Type B pancreatic cell (in vitro differentiated cells): ENCODE measurements at regions not wholly inside any gene's neighbourhood (a gene's known extent, or its start where the extent isn't known, plus 50 kb on each side); places are given as distances from the start of the nearest gene placed in this dataset.

Source experiments
- DNase-seq: peaks from one replicate; pipeline ENCODE4 v3.0.0; 2021; ENCODE audit warnings: mixed read lengths; ENCODE audit not compliant: unreplicated experiment; ENCODE audit errors: extremely low spot score
- H3K27ac Mint-ChIP-seq: 2 replicates; pipeline ENCODE4 v1.8.0; 2021; ENCODE audit warnings: mild to moderate bottlenecking, mixed read lengths
- H3K27me3 Mint-ChIP-seq: 2 replicates; pipeline ENCODE4 v1.8.0; 2021; ENCODE audit warnings: mixed read lengths
- H3K36me3 Mint-ChIP-seq: 2 replicates; pipeline ENCODE4 v1.8.0; 2021; ENCODE audit warnings: mixed read lengths
- H3K4me1 Mint-ChIP-seq: one replicate; pipeline ENCODE4 v1.8.0; 2021; ENCODE audit warnings: mixed read lengths; ENCODE audit not compliant: unreplicated experiment
- H3K4me3 Mint-ChIP-seq: 2 replicates; pipeline ENCODE4 v1.8.0; 2021; ENCODE audit warnings: mild to moderate bottlenecking, mixed read lengths
- H3K9me3 Mint-ChIP-seq: 2 replicates; pipeline ENCODE4 v1.8.0; 2021; ENCODE audit warnings: mixed read lengths
- TF ChIP-seq, protein P1 (sequence below): fragments of 200-600 bp; sonication (generic); conservative IDR thresholded peaks from 2 replicates; pipeline ENCODE4 v1.5.0; 2021; ENCODE audit warnings: antibody characterized with exemption, mild to moderate bottlenecking

- H3K27ac Mint-ChIP-seq, result no peak overlapping the region
- no peaks in the 10 kb centered on the region for H3K36me3 Mint-ChIP-seq
- no peak for DNase-seq
- TF ChIP-seq, protein P1, sequence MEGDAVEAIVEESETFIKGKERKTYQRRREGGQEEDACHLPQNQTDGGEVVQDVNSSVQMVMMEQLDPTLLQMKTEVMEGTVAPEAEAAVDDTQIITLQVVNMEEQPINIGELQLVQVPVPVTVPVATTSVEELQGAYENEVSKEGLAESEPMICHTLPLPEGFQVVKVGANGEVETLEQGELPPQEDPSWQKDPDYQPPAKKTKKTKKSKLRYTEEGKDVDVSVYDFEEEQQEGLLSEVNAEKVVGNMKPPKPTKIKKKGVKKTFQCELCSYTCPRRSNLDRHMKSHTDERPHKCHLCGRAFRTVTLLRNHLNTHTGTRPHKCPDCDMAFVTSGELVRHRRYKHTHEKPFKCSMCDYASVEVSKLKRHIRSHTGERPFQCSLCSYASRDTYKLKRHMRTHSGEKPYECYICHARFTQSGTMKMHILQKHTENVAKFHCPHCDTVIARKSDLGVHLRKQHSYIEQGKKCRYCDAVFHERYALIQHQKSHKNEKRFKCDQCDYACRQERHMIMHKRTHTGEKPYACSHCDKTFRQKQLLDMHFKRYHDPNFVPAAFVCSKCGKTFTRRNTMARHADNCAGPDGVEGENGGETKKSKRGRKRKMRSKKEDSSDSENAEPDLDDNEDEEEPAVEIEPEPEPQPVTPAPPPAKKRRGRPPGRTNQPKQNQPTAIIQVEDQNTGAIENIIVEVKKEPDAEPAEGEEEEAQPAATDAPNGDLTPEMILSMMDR, result no peak
- H3K9me3 Mint-ChIP-seq, result peaks cover 6% of the 10 kb centered on the region
- no peaks in the 10 kb centered on the region for H3K4me1 Mint-ChIP-seq
- H3K27me3 Mint-ChIP-seq, result no peaks in the 10 kb centered on the region
- H3K4me3 Mint-ChIP-seq, result no peak overlapping the region
These were observed 386.5 kb downstream of the GPAT3 start for GRCh38 chr4:83922402-83922801.

DNA sequence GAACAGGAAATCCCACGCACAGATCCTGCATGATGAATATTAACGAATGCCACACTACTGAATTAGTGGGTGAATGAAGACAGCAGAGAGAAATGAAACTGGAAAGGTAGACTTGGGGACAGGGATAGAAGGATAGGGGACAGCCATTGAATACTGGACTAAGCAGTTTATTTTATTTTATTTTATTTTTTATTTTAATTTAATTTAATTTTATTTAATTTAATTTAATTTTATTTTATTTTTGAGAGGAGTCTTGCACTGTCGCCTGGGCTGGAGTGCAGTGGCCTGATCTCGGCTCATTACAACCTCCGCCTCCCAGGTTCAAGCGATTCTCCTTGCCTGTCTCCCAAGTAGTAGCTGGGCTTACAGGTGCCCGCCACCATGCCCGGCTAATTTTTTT is 385.2 kb downstream of the GPAT3 start:
- Mint-ChIP-seq H3K4me1 (no peaks in the 10 kb centered on the region), H3K36me3 (no peaks in the 10 kb centered on the region), H3K9me3 (peaks cover 6% of the 10 kb centered on the region), H3K27ac (no peak overlapping the region), H3K27me3 (no peaks in the 10 kb centered on the region), H3K4me3 (no peak overlapping the region)
- DNase-seq, result no peak
- TF ChIP-seq, protein P1, result no peak

- DNase-seq, result no peak
- TF ChIP-seq, protein P1, result no peak
- Mint-ChIP-seq H3K27me3 (no peaks in the 10 kb centered on the region), H3K9me3 (peaks cover 6% of the 10 kb centered on the region), H3K4me1 (no peaks in the 10 kb centered on the region), H3K4me3 (no peak overlapping the region), H3K36me3 (no peaks in the 10 kb centered on the region), H3K27ac (no peak overlapping the region)
These were observed 384.5 kb downstream of the GPAT3 start for GRCh38 chr4:83920375-83920774.

DNA sequence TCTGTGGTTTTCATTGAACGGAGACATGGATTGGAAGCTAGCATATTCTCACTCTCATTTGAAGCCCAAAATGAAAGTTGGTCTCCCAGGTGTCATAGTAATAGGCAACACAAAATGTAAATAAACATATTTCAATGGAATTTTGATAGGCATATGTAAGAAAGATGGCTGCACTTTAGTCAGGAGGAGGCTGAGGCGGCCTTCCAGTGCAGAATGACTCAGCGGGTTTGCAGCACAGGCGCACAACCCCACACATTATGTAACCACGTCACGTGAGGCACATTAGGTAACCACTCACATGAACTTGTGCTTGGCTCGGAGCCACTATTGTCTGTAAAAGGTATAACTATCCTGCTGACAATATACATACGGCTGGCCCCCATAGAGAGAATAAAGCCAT is 381.7 kb downstream of the GPAT3 start:
- no peak overlapping the region for H3K4me3 Mint-ChIP-seq
- DNase-seq, result no peak
- no peaks in the 10 kb centered on the region for H3K36me3 Mint-ChIP-seq
- TF ChIP-seq, protein P1, result no peak
- H3K9me3 Mint-ChIP-seq, result peaks cover 6% of the 10 kb centered on the region
- no peak overlapping the region for H3K27ac Mint-ChIP-seq
- H3K4me1 Mint-ChIP-seq, result no peaks in the 10 kb centered on the region
- H3K27me3 Mint-ChIP-seq, result no peaks in the 10 kb centered on the region

- H3K9me3 Mint-ChIP-seq, result no peaks in the 10 kb centered on the region
- H3K4me1 Mint-ChIP-seq, result peaks cover 8% of the 10 kb centered on the region
- TF ChIP-seq, protein P1, result no peak
- no peak overlapping the region for H3K4me3 Mint-ChIP-seq
- no peak overlapping the region for H3K27ac Mint-ChIP-seq
- no peaks in the 10 kb centered on the region for H3K36me3 Mint-ChIP-seq
- no peak for DNase-seq
- H3K27me3 Mint-ChIP-seq, result peaks cover 11% of the 10 kb centered on the region
These were observed 374.8 kb downstream of the GPAT3 start for GRCh38 chr4:83910693-83911092.

DNA sequence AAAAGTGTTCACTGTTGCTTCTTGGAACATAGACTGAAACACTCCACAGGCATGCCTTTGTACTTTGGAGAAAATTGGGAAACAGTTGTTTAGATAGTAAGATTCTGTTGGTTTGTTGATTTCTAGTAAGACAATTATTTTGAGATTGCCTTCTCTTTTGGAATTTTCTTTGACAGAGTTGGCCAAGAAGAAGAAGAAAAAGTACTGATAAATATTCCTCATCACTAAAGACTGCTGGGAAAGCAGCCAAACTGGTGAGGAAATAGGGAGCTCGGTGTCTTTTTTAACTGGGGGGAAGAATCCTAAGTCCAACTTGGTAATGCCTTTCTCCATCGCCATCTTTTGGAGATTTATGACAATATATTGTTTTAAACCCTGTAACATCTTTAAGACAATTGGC is 370.7 kb downstream of the GPAT3 start:
- Mint-ChIP-seq H3K4me1 (peaks cover 8% of the 10 kb centered on the region), H3K27me3 (peaks cover 20% of the 10 kb centered on the region), H3K27ac (no peak overlapping the region), H3K4me3 (no peak overlapping the region), H3K9me3 (no peaks in the 10 kb centered on the region), H3K36me3 (no peaks in the 10 kb centered on the region)
- TF ChIP-seq, protein P1, result no peak
- no peak for DNase-seq
